Liver (tissue), 3 donors: ENCODE measurements at regions not wholly inside any gene's neighbourhood (a gene's known extent, or its start where the extent isn't known, plus 50 kb on each side); places are given as distances from the start of the nearest gene placed in this dataset.
A peak's percentile ranks its signal among the peaks of the same experiment; 100 is the strongest.

Experiments
- CTCF ChIP-seq: fragments of 150-350 bp; IDR thresholded peaks from 2 replicates; pipeline ENCODE4 v1.5.1; 2017; ENCODE audit warnings: improper control_type of control experiment, low read depth, low read length; ENCODE audit not compliant: missing input control
- FOXA2 ChIP-seq: IDR thresholded peaks from 2 replicates; pipeline ENCODE4 v1.6.1; 2016; ENCODE audit warnings: antibody characterized with exemption
- JUND ChIP-seq, 2 donors: IDR thresholded peaks; 2 replicates each; pipeline ENCODE4 v1.6.1; 2016; ENCODE audit warnings: antibody characterized with exemption in 2 of 2
- MAX ChIP-seq: IDR thresholded peaks from 2 replicates; pipeline ENCODE4 v1.6.1; 2016; ENCODE audit warnings: antibody characterized with exemption
- NR2F2 ChIP-seq: IDR thresholded peaks from 2 replicates; pipeline ENCODE4 v1.6.1; 2016; ENCODE audit warnings: antibody characterized with exemption
- RAD21 ChIP-seq, 2 donors: IDR thresholded peaks; 2 replicates each; pipeline ENCODE4 v1.6.1; 2016; ENCODE audit warnings: antibody characterized with exemption in 2 of 2, mild to moderate bottlenecking in 2 of 2
- TAF1 ChIP-seq: conservative IDR thresholded peaks from 2 replicates; pipeline ENCODE4 v1.6.1; 2016; ENCODE audit warnings: antibody characterized with exemption, mild to moderate bottlenecking
- YY1 ChIP-seq: IDR thresholded peaks from 2 replicates; pipeline ENCODE4 v1.6.1; 2016; ENCODE audit warnings: antibody characterized with exemption, mild to moderate bottlenecking
- donor health status: healthy.
- donor health status: healthy.

- TF ChIP-seq CTCF (no peak), NR2F2 (peak; percentile 62), TAF1 (no peak), JUND (IDR thresholded peaks at IDR 0.05) (peak; percentile 78 to 80), RAD21 (IDR thresholded peaks at IDR 0.05) (peak; percentile 40 to 48), MAX (peak; percentile 63), FOXA2 (peak; percentile 97), YY1 (peak; percentile 32)
Measured at GRCh38 chr15:39360452-39360851, 220.4 kb upstream of the THBS1 start.
